OCI-LY7 (cell line): ENCODE measurements at regions not wholly inside any gene's neighbourhood (a gene's known extent, or its start where the extent isn't known, plus 50 kb on each side); places are given as distances from the start of the nearest gene placed in this dataset.

Source experiments
- BruUV-seq: library from RNA; stranded (reverse); fragments of 400-500 nt; replicated peaks from 2 replicates; lab custom pipeline; 2021; lab: Mats Ljungman, UMichigan
- CTCF ChIA-PET: fragments of 300-600 bp; sonication (Branson Sonifier 250); formaldehyde crosslinking; loops from one replicate; lab custom pipeline; 2022; ENCODE audit warnings: antibody characterized with exemption; ENCODE audit not compliant: unreplicated experiment; lab: Charles Lee
- POLR2A ChIA-PET: fragments of 300-600 bp; sonication (Branson Sonifier 250); formaldehyde crosslinking; loops from one replicate; lab custom pipeline; 2022; ENCODE audit warnings: antibody characterized with exemption; lab: Charles Lee
- DNase-seq: peaks from one replicate; pipeline ENCODE4 v3.0.0-alpha.2; 2015; ENCODE audit warnings: low spot score
- H2AFZ ChIP-seq: fragments of 200-600 bp; sonication (generic), shearing (Covaris generic); 2 replicates; pipeline ENCODE4 v1.6.1; 2014; ENCODE audit warnings: mild to moderate bottlenecking, antibody characterized with exemption, low read length, moderate library complexity
- H3K27ac ChIP-seq: fragments of 200-600 bp; sonication (generic); 2 replicates; pipeline ENCODE4 v1.5.1; 2014; ENCODE audit warnings: mixed run types, low read depth, mild to moderate bottlenecking, moderate library complexity, low read length, inconsistent platforms; ENCODE audit not compliant: poor library complexity, severe bottlenecking
- H3K36me3 ChIP-seq: fragments of 200-600 bp; sonication (generic); 2 replicates; pipeline ENCODE4 v1.6.1; 2014; ENCODE audit warnings: mild to moderate bottlenecking, antibody characterized with exemption, low read length, moderate library complexity, mixed read lengths; ENCODE audit not compliant: insufficient read depth
- H3K4me1 ChIP-seq: fragments of 200-600 bp; sonication (generic); 2 replicates; pipeline ENCODE4 v1.5.1; 2014; ENCODE audit warnings: mild to moderate bottlenecking, low read length; ENCODE audit not compliant: insufficient read depth, poor library complexity, severe bottlenecking
- H3K4me2 ChIP-seq: fragments of 200-600 bp; sonication (generic); 2 replicates; pipeline ENCODE4 v1.6.1; 2014; ENCODE audit warnings: mild to moderate bottlenecking, low read length
- H3K4me3 ChIP-seq: fragments of 200-600 bp; sonication (generic); 2 replicates; pipeline ENCODE4 v1.5.1; 2014; ENCODE audit warnings: mild to moderate bottlenecking, low read depth, low read length; ENCODE audit not compliant: poor library complexity, severe bottlenecking
- H3K79me2 ChIP-seq: fragments of 200-600 bp; sonication (generic); 2 replicates; pipeline ENCODE4 v1.6.1; 2016; ENCODE audit warnings: low read depth, mild to moderate bottlenecking, low read length, moderate library complexity, mixed read lengths; ENCODE audit not compliant: insufficient read depth
- H3K9me2 ChIP-seq: fragments of 200-600 bp; sonication (generic); 2 replicates; pipeline ENCODE4 v1.6.1; 2016; ENCODE audit warnings: mild to moderate bottlenecking, low read length, mixed read lengths; ENCODE audit not compliant: insufficient read depth
- H3K9me3 ChIP-seq: fragments of 200-600 bp; sonication (generic); 2 replicates; pipeline ENCODE4 v1.6.1; 2014; ENCODE audit warnings: mild to moderate bottlenecking, mixed run types, low read length, mixed read lengths
- H4K20me1 ChIP-seq: fragments of 200-600 bp; sonication (generic); 2 replicates; pipeline ENCODE4 v1.6.1; 2014; ENCODE audit warnings: mild to moderate bottlenecking, antibody characterized with exemption, low read length, moderate library complexity, mixed read lengths; ENCODE audit not compliant: insufficient read depth
- EZH2phosphoT487 ChIP-seq: fragments of 200-600 bp; sonication (generic); IDR thresholded peaks from 2 replicates; pipeline ENCODE4 v1.6.1; 2018; ENCODE audit warnings: low read depth, borderline replicate concordance, mild to moderate bottlenecking, mixed run types, antibody characterized with exemption, low read length, moderate library complexity, mixed read lengths
- intact Hi-C: fragments of 100-400 bp; cut with micrococcal nuclease; formaldehyde crosslinking; loops from one replicate; pipeline ENCODE4 v1.10.0; 2022; ENCODE audit not compliant: unreplicated experiment
- TF ChIP-seq, protein P1 (sequence below): fragments of 200-600 bp; sonication (generic); conservative IDR thresholded peaks from 2 replicates; pipeline ENCODE4 v1.5.1; 2014; ENCODE audit warnings: mild to moderate bottlenecking, antibody characterized with exemption, low read length, moderate library complexity, mixed read lengths

DNA sequence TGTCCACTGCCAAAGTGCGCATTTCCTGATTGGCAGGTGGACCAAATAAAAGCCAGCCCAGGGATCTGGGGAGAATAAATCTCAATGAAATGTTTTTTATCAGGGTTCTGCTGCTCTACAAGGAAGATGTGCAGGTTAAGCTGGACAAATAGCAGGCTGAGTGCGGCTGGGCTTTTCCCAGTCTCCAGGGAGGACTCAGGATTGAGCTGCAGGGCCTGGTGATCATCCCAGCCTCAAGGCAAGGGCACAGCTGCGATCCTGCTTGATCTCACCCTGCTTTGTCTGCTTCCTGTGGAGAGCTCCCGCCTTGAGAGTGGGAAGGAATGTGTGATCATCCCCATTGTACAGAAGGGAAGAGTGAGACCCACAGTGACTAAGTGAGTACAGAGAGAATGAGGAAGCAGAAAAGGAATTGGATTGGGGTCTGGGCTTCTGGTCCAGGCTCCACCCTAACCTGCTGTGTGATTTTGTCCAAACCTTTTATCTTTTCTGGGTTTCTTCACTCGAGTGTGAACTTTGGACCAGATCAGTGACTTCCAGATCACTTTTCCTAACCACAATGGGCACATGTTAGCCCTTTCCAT, 75.3 kb upstream of the CRHR1 start:
- H3K27ac ChIP-seq: no peak overlapping the region
- no peaks in the 10 kb centered on the region for H3K36me3 ChIP-seq
- H4K20me1 ChIP-seq: no peaks in the 10 kb centered on the region
- no peak overlapping the region for H2AFZ ChIP-seq
- POLR2A ChIA-PET: no interaction called here
- DNase-seq: no peak
- H3K9me3 ChIP-seq: no peaks in the 10 kb centered on the region
- no peaks in the 10 kb centered on the region for H3K4me1 ChIP-seq
- CTCF ChIA-PET: no interaction called here
- H3K4me2 ChIP-seq: no peak overlapping the region
- H3K9me2 ChIP-seq: no peaks in the 10 kb centered on the region
- H3K79me2 ChIP-seq: no peaks in the 10 kb centered on the region
- no peak overlapping the region for H3K4me3 ChIP-seq
- intact Hi-C loops: no loop called here
- TF ChIP-seq, protein P1, sequence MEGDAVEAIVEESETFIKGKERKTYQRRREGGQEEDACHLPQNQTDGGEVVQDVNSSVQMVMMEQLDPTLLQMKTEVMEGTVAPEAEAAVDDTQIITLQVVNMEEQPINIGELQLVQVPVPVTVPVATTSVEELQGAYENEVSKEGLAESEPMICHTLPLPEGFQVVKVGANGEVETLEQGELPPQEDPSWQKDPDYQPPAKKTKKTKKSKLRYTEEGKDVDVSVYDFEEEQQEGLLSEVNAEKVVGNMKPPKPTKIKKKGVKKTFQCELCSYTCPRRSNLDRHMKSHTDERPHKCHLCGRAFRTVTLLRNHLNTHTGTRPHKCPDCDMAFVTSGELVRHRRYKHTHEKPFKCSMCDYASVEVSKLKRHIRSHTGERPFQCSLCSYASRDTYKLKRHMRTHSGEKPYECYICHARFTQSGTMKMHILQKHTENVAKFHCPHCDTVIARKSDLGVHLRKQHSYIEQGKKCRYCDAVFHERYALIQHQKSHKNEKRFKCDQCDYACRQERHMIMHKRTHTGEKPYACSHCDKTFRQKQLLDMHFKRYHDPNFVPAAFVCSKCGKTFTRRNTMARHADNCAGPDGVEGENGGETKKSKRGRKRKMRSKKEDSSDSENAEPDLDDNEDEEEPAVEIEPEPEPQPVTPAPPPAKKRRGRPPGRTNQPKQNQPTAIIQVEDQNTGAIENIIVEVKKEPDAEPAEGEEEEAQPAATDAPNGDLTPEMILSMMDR: no peak
- no peak for TF ChIP-seq EZH2phosphoT487
- BruUV-seq: no TSS peak

DNA sequence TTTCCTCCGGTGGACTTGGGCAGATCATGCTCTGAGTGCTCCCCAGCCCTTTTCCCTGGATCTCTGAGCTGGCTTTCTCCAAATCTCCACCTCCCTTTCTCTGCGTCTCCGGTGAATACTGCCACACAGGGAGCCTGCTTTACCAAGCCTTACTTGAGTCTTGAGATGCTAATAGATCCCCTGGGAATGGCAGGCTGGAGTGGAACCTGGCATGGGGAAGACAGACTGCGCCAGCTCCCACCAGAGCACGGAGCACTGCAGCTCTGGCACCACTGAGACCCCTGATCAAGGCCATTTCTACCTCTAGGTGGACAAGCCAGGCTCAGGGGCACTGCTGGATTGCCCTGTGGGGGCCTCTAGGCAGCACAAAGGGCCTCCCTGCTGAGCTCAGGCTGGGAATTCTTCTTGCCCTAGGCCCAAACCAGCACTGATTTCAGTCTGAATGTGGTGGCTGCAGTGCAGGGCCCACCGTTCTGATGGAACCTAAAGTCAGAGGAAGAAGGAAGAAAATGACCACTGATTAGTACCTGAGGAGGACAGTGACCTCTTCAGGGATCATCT, 74.3 kb upstream of the CRHR1 start:
- no peak overlapping the region for H3K27ac ChIP-seq
- intact Hi-C loops: no loop called here
- H4K20me1 ChIP-seq: no peaks in the 10 kb centered on the region
- CTCF ChIA-PET: no interaction called here
- H3K4me1 ChIP-seq: no peaks in the 10 kb centered on the region
- no peak for DNase-seq
- BruUV-seq: no TSS peak
- no peaks in the 10 kb centered on the region for H3K9me2 ChIP-seq
- no peak overlapping the region for H3K4me3 ChIP-seq
- no peak overlapping the region for H3K4me2 ChIP-seq
- POLR2A ChIA-PET: no interaction called here
- no peak for TF ChIP-seq EZH2phosphoT487
- TF ChIP-seq, protein P1: no peak
- no peaks in the 10 kb centered on the region for H3K9me3 ChIP-seq
- no peaks in the 10 kb centered on the region for H3K79me2 ChIP-seq
- no peaks in the 10 kb centered on the region for H3K36me3 ChIP-seq
- H2AFZ ChIP-seq: no peak overlapping the region

DNA sequence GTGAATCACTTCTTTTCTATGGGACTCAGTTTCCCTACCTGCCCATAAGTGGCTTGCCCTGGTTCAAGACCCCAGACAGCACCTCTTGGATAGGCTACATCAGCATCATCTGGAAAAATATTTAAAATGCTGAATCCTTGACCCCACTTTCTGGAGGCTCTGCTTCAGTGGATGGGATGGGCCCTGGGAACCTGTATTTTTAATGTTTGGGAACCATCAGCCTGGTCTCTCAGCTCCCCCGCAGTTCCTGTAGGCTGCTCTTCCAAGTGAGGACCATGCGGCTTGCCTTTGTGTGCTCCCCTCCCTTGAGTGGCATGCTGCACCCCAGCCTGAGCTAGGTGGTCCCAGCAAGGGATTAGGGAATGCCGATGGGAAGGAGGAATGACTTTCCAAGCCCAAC, 68.3 kb upstream of the CRHR1 start:
- ChIA-PET CTCF (no interaction called here), POLR2A (no interaction called here)
- intact Hi-C loops: no loop called here
- BruUV-seq: no TSS peak
- no peaks in the 10 kb centered on the region for H3K9me2 ChIP-seq
- no peaks in the 10 kb centered on the region for H3K36me3 ChIP-seq
- no peaks in the 10 kb centered on the region for H4K20me1 ChIP-seq
- no peak overlapping the region for H2AFZ ChIP-seq
- no peak for DNase-seq
- no peak overlapping the region for H3K4me2 ChIP-seq
- H3K4me3 ChIP-seq: no peak overlapping the region
- H3K4me1 ChIP-seq: no peaks in the 10 kb centered on the region
- no peaks in the 10 kb centered on the region for H3K79me2 ChIP-seq
- no peak overlapping the region for H3K27ac ChIP-seq
- H3K9me3 ChIP-seq: no peaks in the 10 kb centered on the region
- TF ChIP-seq EZH2phosphoT487: no peak
- TF ChIP-seq, protein P1: no peak
